GM12874 (cell line): ENCODE measurements at regions not wholly inside any gene's neighbourhood (a gene's known extent, or its start where the extent isn't known, plus 50 kb on each side); places are given as distances from the start of the nearest gene placed in this dataset.

Experiments
- CTCF ChIP-seq: IDR thresholded peaks from 2 replicates; pipeline ENCODE4 v1.5.1; 2011; ENCODE audit warnings: low read depth, mild to moderate bottlenecking, control low read depth, low read length, moderate library complexity; ENCODE audit not compliant: insufficient read depth

GRCh38 chr5:40172721-40173120 lies 507.0 kb upstream of the PTGER4 start:
- no peak for TF ChIP-seq CTCF

- TF ChIP-seq CTCF = no peak
These were observed 507.7 kb upstream of the PTGER4 start for GRCh38 chr5:40171971-40172370.

GRCh38 chr5:40167283-40167682 lies 512.4 kb upstream of the PTGER4 start:
- TF ChIP-seq CTCF = no peak

GRCh38 chr5:40166802-40167201 lies 512.9 kb upstream of the PTGER4 start:
- TF ChIP-seq CTCF = no peak

- TF ChIP-seq CTCF = no peak
These were observed 513.7 kb upstream of the PTGER4 start for GRCh38 chr5:40165789-40166728.

GRCh38 chr5:40165106-40165788 lies 514.5 kb upstream of the PTGER4 start:
- no peak for TF ChIP-seq CTCF

- no peak for TF ChIP-seq CTCF
These were observed 519.3 kb upstream of the PTGER4 start for GRCh38 chr5:40160435-40160834.
